ENCODE measurements at regions not wholly inside any gene's neighbourhood (a gene's known extent, or its start where the extent isn't known, plus 50 kb on each side); places are given as distances from the start of the nearest gene placed in this dataset.

DNA sequence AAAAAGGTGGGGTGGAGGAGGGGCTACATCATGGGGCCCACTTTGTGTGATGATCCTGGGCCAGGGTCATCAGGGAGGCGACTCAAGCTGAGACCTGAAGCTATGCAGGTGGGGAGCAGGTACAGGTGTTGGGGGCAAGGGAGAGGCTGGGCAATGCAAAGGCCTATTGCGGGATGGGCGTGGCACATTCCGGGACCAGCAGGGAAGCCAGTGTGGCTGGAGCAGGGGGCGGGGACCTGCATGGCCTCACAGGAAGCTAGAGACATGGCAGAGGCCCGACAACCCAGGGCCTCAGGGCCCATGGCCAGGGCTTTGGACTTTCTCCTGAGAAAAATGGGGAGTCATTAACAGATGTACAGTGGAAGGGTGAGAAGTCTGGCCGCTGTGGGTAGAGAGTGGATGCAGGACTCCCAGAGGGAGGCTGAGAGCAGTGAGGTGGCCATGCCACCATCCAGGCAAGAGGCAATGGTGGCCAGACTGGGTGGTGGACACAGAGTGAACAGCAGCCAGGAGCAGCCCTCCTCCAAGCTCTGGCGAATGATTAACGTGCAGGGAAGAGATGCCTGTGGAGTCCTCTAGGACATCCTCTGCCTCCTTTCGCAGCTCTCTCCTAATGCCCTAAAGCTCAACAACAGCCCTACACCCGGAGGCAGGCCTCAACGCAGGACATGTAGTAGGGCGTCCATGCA, 122.6 kb upstream of the ATP2B2 start:
- Histone ChIP-seq H3K4me1 (no peaks in the 10 kb centered on the region), H3K4me3 (no peak overlapping the region), H3K36me3 (no peaks in the 10 kb centered on the region), H3K27ac (no peak overlapping the region), H3K27me3 (no peaks in the 10 kb centered on the region), H3K9me3 (no peaks in the 10 kb centered on the region)
- TF ChIP-seq, protein P1, sequence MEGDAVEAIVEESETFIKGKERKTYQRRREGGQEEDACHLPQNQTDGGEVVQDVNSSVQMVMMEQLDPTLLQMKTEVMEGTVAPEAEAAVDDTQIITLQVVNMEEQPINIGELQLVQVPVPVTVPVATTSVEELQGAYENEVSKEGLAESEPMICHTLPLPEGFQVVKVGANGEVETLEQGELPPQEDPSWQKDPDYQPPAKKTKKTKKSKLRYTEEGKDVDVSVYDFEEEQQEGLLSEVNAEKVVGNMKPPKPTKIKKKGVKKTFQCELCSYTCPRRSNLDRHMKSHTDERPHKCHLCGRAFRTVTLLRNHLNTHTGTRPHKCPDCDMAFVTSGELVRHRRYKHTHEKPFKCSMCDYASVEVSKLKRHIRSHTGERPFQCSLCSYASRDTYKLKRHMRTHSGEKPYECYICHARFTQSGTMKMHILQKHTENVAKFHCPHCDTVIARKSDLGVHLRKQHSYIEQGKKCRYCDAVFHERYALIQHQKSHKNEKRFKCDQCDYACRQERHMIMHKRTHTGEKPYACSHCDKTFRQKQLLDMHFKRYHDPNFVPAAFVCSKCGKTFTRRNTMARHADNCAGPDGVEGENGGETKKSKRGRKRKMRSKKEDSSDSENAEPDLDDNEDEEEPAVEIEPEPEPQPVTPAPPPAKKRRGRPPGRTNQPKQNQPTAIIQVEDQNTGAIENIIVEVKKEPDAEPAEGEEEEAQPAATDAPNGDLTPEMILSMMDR (IDR thresholded peaks at IDR 0.05): no peak
- no peak for DNase-seq (ENCODE audit: low spot score)

DNA sequence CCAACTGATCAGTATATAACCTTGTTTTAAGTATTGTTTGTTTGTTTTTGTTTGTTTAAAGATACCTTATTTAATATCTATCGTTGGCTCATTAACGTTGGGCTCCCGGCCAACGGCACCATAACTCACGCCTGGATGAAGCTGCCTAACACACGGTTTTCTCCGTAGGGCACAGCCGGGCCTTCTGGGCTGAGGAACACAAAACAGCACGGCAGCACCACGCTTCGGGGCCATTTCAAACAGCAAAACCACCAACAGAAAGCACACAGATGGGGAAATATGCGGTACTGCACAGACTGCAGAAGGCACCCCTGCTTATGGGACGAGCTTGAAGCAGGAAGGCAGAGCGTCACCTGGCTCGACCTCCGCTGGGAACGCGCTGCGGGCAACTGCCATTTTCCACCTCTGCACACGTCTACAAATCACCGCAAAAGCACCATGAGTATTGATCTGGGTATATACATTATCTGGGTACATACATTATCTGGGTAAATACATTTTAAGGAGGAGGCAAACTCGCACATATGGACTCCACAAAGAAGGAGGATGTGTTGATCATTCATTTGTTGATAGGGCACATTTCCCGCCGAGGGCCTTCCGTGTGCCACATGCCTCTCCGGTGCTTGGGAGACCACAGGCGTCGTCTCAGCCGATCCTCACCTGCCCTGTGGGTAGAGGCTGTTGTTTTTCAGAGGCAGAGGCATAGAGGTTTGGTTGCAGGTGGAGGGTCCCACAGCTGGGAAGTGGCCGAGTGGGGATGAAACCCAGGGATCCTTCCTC, 123.7 kb upstream of the ATP2B2 start:
- Histone ChIP-seq H3K9me3 (no peaks in the 10 kb centered on the region), H3K4me3 (no peak overlapping the region), H3K27me3 (no peaks in the 10 kb centered on the region), H3K36me3 (no peaks in the 10 kb centered on the region), H3K4me1 (no peaks in the 10 kb centered on the region), H3K27ac (no peak overlapping the region)
- DNase-seq (ENCODE audit: low spot score): no peak
- TF ChIP-seq, protein P1 (IDR thresholded peaks at IDR 0.05): no peak

DNA sequence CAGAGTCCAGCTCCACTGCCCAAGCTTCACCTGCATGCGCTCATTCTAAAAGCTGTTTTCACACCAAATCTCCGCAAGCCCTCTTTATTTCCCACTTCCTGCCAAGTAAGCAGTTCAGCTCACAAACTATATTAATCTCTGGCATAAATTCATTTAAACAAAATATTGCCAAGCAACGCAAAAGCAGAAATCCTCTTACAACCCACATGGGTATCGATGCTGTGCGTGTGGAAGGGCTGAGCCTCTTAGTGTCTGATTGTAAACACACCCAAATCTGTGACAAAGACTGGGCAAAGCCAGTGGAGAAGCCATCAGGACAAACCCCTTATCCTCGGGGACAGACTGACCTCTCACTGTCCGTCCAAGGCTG, 124.3 kb upstream of the ATP2B2 start:
- Histone ChIP-seq H3K9me3 (no peaks in the 10 kb centered on the region), H3K4me3 (no peak overlapping the region), H3K27ac (no peak overlapping the region), H3K27me3 (no peaks in the 10 kb centered on the region), H3K4me1 (no peaks in the 10 kb centered on the region), H3K36me3 (no peaks in the 10 kb centered on the region)
- no peak for DNase-seq (ENCODE audit: low spot score)
- TF ChIP-seq, protein P1 (IDR thresholded peaks at IDR 0.05): no peak

DNA sequence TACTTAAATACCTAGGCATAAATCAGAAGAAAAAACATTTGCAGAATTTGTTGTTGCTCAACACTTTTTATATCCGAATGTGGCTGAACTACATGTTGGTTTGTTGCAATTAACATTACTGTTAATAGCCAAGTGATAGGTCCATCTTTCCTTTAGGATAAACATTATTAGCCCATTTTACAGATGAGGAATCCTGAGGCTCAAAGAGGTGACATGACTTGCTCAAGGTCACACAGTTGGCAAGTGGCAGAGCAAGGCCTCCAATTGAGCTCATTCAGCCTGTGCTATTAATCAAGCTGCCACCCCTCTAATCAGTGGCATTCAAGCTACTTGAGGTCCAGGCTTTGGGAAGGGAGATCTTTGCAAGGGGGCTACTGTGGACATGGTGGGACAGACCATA, 125.8 kb upstream of the ATP2B2 start:
- H3K4me1 ChIP-seq: no peaks in the 10 kb centered on the region
- no peaks in the 10 kb centered on the region for H3K9me3 ChIP-seq
- no peaks in the 10 kb centered on the region for H3K36me3 ChIP-seq
- no peak for DNase-seq (ENCODE audit: low spot score)
- H3K4me3 ChIP-seq: no peak overlapping the region
- no peaks in the 10 kb centered on the region for H3K27me3 ChIP-seq
- no peak overlapping the region for H3K27ac ChIP-seq
- TF ChIP-seq, protein P1 (IDR thresholded peaks at IDR 0.05): no peak

DNA sequence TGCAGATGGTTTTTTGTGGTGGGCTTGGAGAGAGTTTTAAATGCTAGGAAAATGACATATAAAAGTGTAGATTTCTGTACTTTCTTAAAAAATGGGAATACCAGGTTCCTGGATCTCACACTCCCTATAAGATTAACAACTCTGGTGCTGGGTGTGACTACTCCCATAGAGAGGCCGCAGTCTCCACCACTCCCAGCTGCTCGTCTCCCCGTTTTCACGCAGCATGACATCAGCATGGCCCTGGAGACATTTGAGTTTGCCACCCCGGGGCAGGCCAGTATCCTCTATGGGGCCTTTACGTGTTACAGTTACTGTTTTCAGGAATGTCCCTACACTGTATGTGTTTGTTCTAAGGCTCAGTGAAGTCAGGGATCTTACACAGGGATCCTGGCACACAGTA, 126.7 kb upstream of the ATP2B2 start:
- Histone ChIP-seq H3K36me3 (no peaks in the 10 kb centered on the region), H3K27ac (no peak overlapping the region), H3K9me3 (peaks cover 0 to 5% of the 10 kb centered on the region in 2 donors), H3K4me3 (no peak overlapping the region), H3K4me1 (no peaks in the 10 kb centered on the region), H3K27me3 (no peaks in the 10 kb centered on the region)
- DNase-seq (ENCODE audit: low spot score): no peak
- TF ChIP-seq, protein P1 (IDR thresholded peaks at IDR 0.05): no peak

Measured in right atrium auricular region (tissue), 2 donors.